ENCODE measurements at regions not wholly inside any gene's neighbourhood (a gene's known extent, or its start where the extent isn't known, plus 50 kb on each side); places are given as distances from the start of the nearest gene placed in this dataset.

DNA sequence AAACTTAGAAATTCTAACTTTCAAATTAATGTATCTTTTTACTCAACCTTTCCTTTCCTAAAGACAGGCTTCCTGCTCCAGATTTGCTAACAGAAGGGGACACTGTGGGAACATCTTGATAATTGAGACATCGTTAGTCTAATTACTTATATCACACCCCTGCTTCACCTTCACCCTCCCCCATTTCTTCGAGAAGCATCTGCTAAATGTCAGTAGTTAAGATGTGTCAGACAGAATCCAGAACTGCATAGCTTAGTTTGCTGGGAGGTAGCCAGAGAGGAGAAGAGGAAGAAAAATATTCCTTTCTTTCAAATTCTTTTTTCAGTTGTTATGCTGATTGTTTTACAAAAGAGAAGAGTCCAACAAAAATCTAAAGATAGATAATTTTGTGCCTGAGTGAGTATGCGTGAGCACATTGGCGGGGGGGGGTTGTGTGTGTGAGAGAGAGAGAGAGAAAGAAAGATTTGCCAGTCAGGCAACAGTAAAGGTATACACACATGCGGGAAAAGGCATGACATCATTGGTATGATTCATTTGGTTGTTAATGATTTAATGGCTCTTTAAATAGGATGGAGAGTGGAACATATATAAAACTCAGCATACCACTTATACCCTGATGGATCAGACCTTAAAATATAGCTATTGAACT is 192.4 kb downstream of the PTN start:
- DNase-seq (ENCODE audit: low read depth in 4 of 6, low spot score in 6 of 6): peak in 2 of 6 donors; percentile 76 to 80
- no peak overlapping the region for H3K27ac ChIP-seq (ENCODE audit: low read depth, low read length)
- no peak overlapping the region for H3K4me3 ChIP-seq (ENCODE audit: low read depth, low read length)
- H3K9me3 ChIP-seq (ENCODE audit: control insufficient read depth, insufficient read depth, low read length): no peaks in the 10 kb centered on the region
- 67% methylated on average over 1 of the region's 5 CpGs for WGBS (ENCODE audit: insufficient coverage)
- no peaks in the 10 kb centered on the region for H3K4me1 ChIP-seq (ENCODE audit: control insufficient read depth, insufficient read depth, low read length)
- no peaks in the 10 kb centered on the region for H3K27me3 ChIP-seq (ENCODE audit: control insufficient read depth, insufficient read depth, low read length)
- H3K36me3 ChIP-seq (ENCODE audit: control insufficient read depth, insufficient read depth, low read length): no peaks in the 10 kb centered on the region

DNA sequence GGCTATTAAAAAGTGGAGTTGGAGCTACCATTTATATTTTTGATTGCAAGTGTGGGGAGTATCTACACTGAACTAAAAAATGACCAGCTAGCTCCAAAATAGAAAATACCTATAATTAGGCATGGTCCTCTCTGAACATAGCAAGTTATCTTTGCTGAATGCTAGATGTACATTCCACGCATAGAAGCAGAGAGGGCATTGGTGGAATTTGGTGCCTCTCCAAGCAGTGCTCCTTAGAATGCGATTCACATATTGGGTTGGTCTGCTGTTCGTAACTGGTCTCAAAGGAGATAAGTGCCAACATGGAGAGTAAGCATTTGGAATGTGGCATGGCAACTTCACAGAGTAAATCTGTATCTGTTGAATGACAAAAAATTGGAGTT is 196.2 kb downstream of the PTN start:
- Histone ChIP-seq H3K4me1 (ENCODE audit: control insufficient read depth, insufficient read depth, low read length) (no peaks in the 10 kb centered on the region), H3K27ac (ENCODE audit: low read depth, low read length) (no peak overlapping the region), H3K27me3 (ENCODE audit: control insufficient read depth, insufficient read depth, low read length) (no peaks in the 10 kb centered on the region), H3K4me3 (ENCODE audit: low read depth, low read length) (no peak overlapping the region), H3K9me3 (ENCODE audit: control insufficient read depth, insufficient read depth, low read length) (no peaks in the 10 kb centered on the region), H3K36me3 (ENCODE audit: control insufficient read depth, insufficient read depth, low read length) (no peaks in the 10 kb centered on the region)
- WGBS (ENCODE audit: insufficient coverage): 50% methylated on average over 3 of the region's 3 CpGs
- DNase-seq (ENCODE audit: low read depth in 4 of 6, low spot score in 6 of 6): no peak

DNA sequence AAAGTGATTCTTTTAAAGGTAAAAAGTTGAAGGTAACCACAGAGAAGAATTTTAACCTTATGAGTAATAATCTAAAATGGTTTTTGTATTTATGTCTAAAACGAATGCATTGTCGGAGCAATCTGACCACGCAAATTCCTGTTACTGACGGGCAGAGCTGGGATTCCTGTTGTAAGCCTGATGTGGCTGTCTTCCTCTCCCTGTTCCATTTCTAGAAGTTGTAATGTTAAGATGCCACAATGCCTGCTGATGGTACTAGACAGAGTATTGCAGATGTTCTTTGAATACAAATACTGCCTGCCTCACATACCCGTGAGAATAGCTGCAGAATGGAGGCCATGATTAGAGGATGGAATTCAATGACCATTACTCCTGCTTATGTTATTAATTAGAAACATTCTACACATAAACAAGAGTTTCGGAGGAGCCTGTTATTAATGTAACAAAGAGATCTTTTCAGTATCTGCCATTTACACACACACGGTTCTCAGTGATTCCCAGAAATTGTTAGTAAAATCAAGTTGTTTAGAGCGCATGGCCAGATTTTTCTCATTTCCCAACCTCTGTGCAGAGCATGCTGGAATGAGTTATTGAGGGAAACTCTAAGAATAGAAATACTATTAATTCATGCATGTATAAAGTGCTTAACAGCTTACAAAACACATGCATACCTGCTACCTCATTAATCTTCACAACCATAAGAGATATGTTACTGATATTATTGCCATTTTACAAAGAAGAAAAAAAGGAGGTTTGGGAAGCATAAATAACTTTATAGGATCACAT is 196.8 kb downstream of the PTN start:
- H3K9me3 ChIP-seq (ENCODE audit: control insufficient read depth, insufficient read depth, low read length): no peaks in the 10 kb centered on the region
- DNase-seq (ENCODE audit: low read depth in 4 of 6, low spot score in 6 of 6): no peak
- no CpG with 5 or more reads among the region's 8 CpGs for WGBS (ENCODE audit: insufficient coverage)
- no peak overlapping the region for H3K4me3 ChIP-seq (ENCODE audit: low read depth, low read length)
- no peaks in the 10 kb centered on the region for H3K27me3 ChIP-seq (ENCODE audit: control insufficient read depth, insufficient read depth, low read length)
- no peaks in the 10 kb centered on the region for H3K36me3 ChIP-seq (ENCODE audit: control insufficient read depth, insufficient read depth, low read length)
- H3K27ac ChIP-seq (ENCODE audit: low read depth, low read length): no peak overlapping the region
- no peaks in the 10 kb centered on the region for H3K4me1 ChIP-seq (ENCODE audit: control insufficient read depth, insufficient read depth, low read length)

DNA sequence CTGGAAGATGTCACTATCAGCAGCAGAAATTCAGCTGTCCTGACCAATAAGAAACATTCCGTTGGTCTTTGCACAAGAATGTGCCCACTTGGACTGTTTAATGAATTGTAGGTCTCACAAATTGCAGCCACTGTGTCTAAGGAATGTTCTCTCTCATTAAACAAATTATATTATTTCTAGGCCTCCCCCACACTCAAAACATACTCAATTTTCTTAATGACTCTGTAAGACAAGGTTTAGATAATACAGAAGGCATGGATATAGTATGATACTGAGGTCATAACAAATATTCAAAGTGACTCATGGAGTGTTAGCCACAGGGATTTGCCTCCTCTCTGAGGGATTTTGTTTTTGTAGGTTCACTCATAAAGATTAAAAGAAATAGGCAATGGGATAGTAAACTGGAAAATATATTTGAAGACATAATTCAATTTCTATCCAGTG is 197.5 kb downstream of the PTN start:
- H3K27ac ChIP-seq (ENCODE audit: low read depth, low read length): no peak overlapping the region
- DNase-seq (ENCODE audit: low read depth in 4 of 6, low spot score in 6 of 6): no peak
- no peaks in the 10 kb centered on the region for H3K36me3 ChIP-seq (ENCODE audit: control insufficient read depth, insufficient read depth, low read length)
- H3K27me3 ChIP-seq (ENCODE audit: control insufficient read depth, insufficient read depth, low read length): no peaks in the 10 kb centered on the region
- no peaks in the 10 kb centered on the region for H3K4me1 ChIP-seq (ENCODE audit: control insufficient read depth, insufficient read depth, low read length)
- 83% methylated on average over 1 of the region's 1 CpG for WGBS (ENCODE audit: insufficient coverage)
- no peak overlapping the region for H3K4me3 ChIP-seq (ENCODE audit: low read depth, low read length)
- no peaks in the 10 kb centered on the region for H3K9me3 ChIP-seq (ENCODE audit: control insufficient read depth, insufficient read depth, low read length)

DNA sequence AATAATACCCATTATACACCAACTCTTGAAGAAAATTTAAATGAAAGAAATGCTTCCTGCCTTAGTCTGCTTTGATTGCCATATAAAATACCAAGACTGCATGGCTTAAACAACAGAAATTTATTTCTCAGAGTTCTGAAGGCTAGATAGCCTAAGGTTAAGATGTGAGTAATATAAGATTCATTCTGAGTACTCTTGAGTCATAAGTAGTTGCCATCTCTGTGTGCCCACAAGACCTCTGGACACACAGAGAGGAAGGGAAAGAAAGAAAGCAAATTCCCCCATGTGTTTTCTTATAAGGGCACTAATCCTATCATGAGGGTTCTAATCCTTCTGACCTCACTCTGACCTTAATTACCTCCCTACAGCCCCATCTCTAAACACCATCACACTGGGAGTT is 201.2 kb downstream of the PTN start:
- no peaks in the 10 kb centered on the region for H3K9me3 ChIP-seq (ENCODE audit: control insufficient read depth, insufficient read depth, low read length)
- no peaks in the 10 kb centered on the region for H3K4me1 ChIP-seq (ENCODE audit: control insufficient read depth, insufficient read depth, low read length)
- no peaks in the 10 kb centered on the region for H3K36me3 ChIP-seq (ENCODE audit: control insufficient read depth, insufficient read depth, low read length)
- H3K4me3 ChIP-seq (ENCODE audit: low read depth, low read length): no peak overlapping the region
- no peak for DNase-seq (ENCODE audit: low read depth in 4 of 6, low spot score in 6 of 6)
- H3K27me3 ChIP-seq (ENCODE audit: control insufficient read depth, insufficient read depth, low read length): no peaks in the 10 kb centered on the region
- no peak overlapping the region for H3K27ac ChIP-seq (ENCODE audit: low read depth, low read length)

DNA sequence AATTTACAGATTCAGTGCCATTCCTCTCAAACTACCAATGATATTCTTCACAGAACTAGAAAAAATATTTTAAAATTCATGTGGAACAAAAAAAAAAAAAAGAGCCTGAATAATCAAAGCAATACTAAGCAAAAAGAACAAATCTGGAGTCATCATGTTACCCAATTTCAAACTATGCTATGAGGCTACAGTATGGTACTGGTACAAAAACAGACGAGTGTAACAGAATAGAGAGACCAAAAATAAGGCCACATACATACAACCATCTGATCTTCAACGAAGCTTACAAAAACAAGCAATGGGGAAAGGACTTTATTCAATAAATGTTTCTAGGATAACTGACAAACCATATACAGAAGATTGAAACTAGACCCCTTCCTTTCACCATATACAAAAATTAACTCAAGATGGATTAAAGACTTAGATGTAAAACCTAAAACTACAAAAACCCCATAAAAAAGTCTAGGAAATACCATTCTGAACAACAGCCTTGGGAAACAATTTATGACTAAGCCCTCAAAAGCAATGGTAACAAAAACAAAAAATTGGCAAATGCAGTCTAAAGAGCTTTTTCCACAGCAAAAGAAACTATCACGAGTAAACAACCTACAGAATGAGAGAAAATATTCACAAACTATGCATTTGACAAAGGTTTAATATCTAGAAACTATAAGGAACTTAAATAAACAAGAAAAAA is 207.7 kb downstream of the PTN start:
- no peak for DNase-seq (ENCODE audit: low read depth in 4 of 6, low spot score in 6 of 6)
- WGBS (ENCODE audit: insufficient coverage): no CpG with 5 or more reads among the region's 3 CpGs
- H3K27ac ChIP-seq (ENCODE audit: low read depth, low read length): no peak overlapping the region

DNA sequence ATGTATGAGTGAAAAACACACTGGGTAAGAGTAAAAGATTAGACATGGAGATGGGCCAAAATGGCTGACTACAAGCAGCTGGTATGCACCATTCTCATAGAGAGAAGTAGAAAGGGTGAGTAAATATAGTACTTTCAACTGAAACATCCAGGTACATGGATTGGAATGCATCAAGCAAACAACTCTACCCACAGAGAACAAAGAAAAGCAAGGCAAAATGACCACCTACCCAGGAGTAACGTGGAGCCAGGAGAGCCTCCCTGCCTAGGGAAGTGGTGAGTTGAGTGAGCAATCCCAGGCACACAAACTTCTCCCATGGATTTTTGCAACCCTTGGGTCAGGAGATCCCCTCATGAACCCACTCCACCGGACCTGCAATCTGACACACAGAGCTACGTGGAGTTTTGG is 212.8 kb downstream of the PTN start:
- no peak for DNase-seq (ENCODE audit: low read depth in 4 of 6, low spot score in 6 of 6)
- Histone ChIP-seq H3K4me3 (ENCODE audit: low read depth, low read length) (no peak overlapping the region), H3K36me3 (ENCODE audit: control insufficient read depth, insufficient read depth, low read length) (no peaks in the 10 kb centered on the region), H3K9me3 (ENCODE audit: control insufficient read depth, insufficient read depth, low read length) (no peaks in the 10 kb centered on the region), H3K4me1 (ENCODE audit: control insufficient read depth, insufficient read depth, low read length) (no peaks in the 10 kb centered on the region), H3K27ac (ENCODE audit: low read depth, low read length) (no peak overlapping the region), H3K27me3 (ENCODE audit: control insufficient read depth, insufficient read depth, low read length) (no peaks in the 10 kb centered on the region)
- 100% methylated on average over 1 of the region's 3 CpGs for WGBS (ENCODE audit: insufficient coverage)

More for the DNA sequence above, 207.7 kb downstream of the PTN start:
- Histone ChIP-seq H3K27me3 (ENCODE audit: control insufficient read depth, insufficient read depth, low read length) (no peaks in the 10 kb centered on the region), H3K9me3 (ENCODE audit: control insufficient read depth, insufficient read depth, low read length) (no peaks in the 10 kb centered on the region), H3K4me3 (ENCODE audit: low read depth, low read length) (no peak overlapping the region), H3K36me3 (ENCODE audit: control insufficient read depth, insufficient read depth, low read length) (no peaks in the 10 kb centered on the region), H3K4me1 (ENCODE audit: control insufficient read depth, insufficient read depth, low read length) (no peaks in the 10 kb centered on the region)

DNA sequence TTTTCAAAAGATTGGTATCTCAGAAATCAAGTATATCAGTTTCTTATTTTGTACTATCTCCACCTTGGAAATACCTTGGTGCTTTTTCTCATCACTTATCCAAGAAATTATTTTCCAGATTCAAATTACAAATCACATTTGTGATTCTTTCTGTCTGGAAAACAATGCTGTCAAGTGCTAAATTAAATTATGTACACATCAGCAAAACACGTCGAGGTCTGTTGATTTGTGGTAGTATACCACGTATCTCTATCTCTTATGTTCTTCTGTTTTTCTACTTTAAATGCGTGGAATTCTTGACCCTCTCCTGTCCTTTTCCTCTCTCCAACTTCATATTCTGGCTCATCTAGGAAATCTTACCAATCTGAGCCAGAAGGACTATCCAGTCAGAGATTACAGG is 214.5 kb downstream of the PTN start:
- H3K27me3 ChIP-seq (ENCODE audit: control insufficient read depth, insufficient read depth, low read length): no peaks in the 10 kb centered on the region
- H3K4me1 ChIP-seq (ENCODE audit: control insufficient read depth, insufficient read depth, low read length): no peaks in the 10 kb centered on the region
- H3K36me3 ChIP-seq (ENCODE audit: control insufficient read depth, insufficient read depth, low read length): no peaks in the 10 kb centered on the region
- no peak overlapping the region for H3K27ac ChIP-seq (ENCODE audit: low read depth, low read length)
- DNase-seq (ENCODE audit: low read depth in 4 of 6, low spot score in 6 of 6): no peak
- 83% methylated on average over 1 of the region's 4 CpGs for WGBS (ENCODE audit: insufficient coverage)
- no peak overlapping the region for H3K4me3 ChIP-seq (ENCODE audit: low read depth, low read length)
- H3K9me3 ChIP-seq (ENCODE audit: control insufficient read depth, insufficient read depth, low read length): no peaks in the 10 kb centered on the region

DNA sequence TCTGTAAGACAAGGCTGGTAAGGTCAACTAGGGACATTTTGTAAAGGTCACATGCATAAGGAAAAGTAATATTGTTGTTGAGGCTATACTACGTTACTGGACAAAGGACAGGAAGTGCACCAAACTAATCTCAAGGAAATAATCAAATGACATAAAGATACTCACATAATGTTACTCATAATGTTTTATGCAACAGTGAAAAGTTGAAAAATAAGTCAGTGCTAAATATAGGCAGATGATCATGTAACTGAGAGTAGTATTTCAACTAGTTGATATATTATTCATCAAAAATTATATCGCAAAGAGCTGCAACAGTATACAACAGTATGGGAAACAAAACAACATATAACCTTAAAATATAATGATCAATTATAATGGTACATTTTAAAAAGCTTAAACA is 215.7 kb downstream of the PTN start:
- Histone ChIP-seq H3K9me3 (ENCODE audit: control insufficient read depth, insufficient read depth, low read length) (no peaks in the 10 kb centered on the region), H3K4me3 (ENCODE audit: low read depth, low read length) (no peak overlapping the region), H3K27ac (ENCODE audit: low read depth, low read length) (no peak overlapping the region), H3K27me3 (ENCODE audit: control insufficient read depth, insufficient read depth, low read length) (no peaks in the 10 kb centered on the region), H3K36me3 (ENCODE audit: control insufficient read depth, insufficient read depth, low read length) (no peaks in the 10 kb centered on the region), H3K4me1 (ENCODE audit: control insufficient read depth, insufficient read depth, low read length) (no peaks in the 10 kb centered on the region)
- no peak for DNase-seq (ENCODE audit: low read depth in 4 of 6, low spot score in 6 of 6)
- WGBS (ENCODE audit: insufficient coverage): no CpG with 5 or more reads among the region's 2 CpGs
